WERI-Rb-1 (cell line): ENCODE measurements at regions not wholly inside any gene's neighbourhood (a gene's known extent, or its start where the extent isn't known, plus 50 kb on each side); places are given as distances from the start of the nearest gene placed in this dataset.

ENCODE experiments used
- DNase-seq: peaks from one replicate; pipeline ENCODE4 v3.0.0-alpha.2; 2020
- H3K27ac ChIP-seq: fragments of 250-450 bp; sonication (Bioruptor Pico); 2 replicates; pipeline ENCODE4 v1.5.1; 2020; ENCODE audit warnings: mild to moderate bottlenecking, moderate library complexity
- H3K27me3 ChIP-seq: fragments of 250-450 bp; sonication (Bioruptor Pico); 2 replicates; pipeline ENCODE4 v1.5.1; 2021; ENCODE audit warnings: mild to moderate bottlenecking, low read depth, moderate library complexity; ENCODE audit not compliant: insufficient read depth, severe bottlenecking
- H3K36me3 ChIP-seq: fragments of 250-450 bp; sonication (Bioruptor Pico); 2 replicates; pipeline ENCODE4 v1.5.1; 2020; ENCODE audit warnings: mild to moderate bottlenecking, moderate library complexity
- H3K4me3 ChIP-seq: 2 replicates; pipeline ENCODE4 v1.5.1; 2011; ENCODE audit warnings: low read depth, mild to moderate bottlenecking, control low read depth, low read length
- H3K9me3 ChIP-seq: fragments of 250-450 bp; sonication (Bioruptor Pico); 2 replicates; pipeline ENCODE4 v1.5.1; 2021; ENCODE audit warnings: mild to moderate bottlenecking, moderate library complexity; ENCODE audit not compliant: severe bottlenecking
- TF ChIP-seq, protein P1 (sequence below): IDR thresholded peaks from 2 replicates; pipeline ENCODE4 v1.5.1; 2011; ENCODE audit warnings: low read depth, mild to moderate bottlenecking, control low read depth, inconsistent platforms, low read length

DNA sequence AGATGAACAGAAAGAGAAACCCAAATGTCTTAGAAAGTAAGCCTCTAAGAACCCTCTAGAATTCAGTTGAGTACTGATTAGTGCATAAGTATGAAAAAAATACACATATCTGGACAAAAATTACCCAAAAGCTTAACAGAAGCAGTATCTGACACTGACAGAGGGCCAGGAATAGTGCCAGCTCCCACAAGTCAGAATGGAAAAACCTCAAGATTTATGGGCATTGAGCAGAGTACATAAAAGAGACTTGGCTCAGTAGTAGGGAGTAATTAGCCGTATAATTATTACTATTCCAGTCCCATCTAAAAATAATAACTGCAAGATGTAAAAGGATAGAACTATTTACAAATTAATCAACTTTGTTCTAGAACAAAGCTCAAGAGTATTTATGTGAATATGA is 834.5 kb downstream of the FAM181B start:
- H3K27ac ChIP-seq = no peak overlapping the region
- no peak overlapping the region for H3K4me3 ChIP-seq
- no peaks in the 10 kb centered on the region for H3K9me3 ChIP-seq
- H3K36me3 ChIP-seq = no peaks in the 10 kb centered on the region
- no peak for DNase-seq
- TF ChIP-seq, protein P1, sequence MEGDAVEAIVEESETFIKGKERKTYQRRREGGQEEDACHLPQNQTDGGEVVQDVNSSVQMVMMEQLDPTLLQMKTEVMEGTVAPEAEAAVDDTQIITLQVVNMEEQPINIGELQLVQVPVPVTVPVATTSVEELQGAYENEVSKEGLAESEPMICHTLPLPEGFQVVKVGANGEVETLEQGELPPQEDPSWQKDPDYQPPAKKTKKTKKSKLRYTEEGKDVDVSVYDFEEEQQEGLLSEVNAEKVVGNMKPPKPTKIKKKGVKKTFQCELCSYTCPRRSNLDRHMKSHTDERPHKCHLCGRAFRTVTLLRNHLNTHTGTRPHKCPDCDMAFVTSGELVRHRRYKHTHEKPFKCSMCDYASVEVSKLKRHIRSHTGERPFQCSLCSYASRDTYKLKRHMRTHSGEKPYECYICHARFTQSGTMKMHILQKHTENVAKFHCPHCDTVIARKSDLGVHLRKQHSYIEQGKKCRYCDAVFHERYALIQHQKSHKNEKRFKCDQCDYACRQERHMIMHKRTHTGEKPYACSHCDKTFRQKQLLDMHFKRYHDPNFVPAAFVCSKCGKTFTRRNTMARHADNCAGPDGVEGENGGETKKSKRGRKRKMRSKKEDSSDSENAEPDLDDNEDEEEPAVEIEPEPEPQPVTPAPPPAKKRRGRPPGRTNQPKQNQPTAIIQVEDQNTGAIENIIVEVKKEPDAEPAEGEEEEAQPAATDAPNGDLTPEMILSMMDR = no peak
- no peaks in the 10 kb centered on the region for H3K27me3 ChIP-seq

GRCh38 chr11:81897639-81898038 is 836.0 kb downstream of the FAM181B start:
- Histone ChIP-seq H3K27me3 (no peaks in the 10 kb centered on the region), H3K36me3 (no peaks in the 10 kb centered on the region), H3K9me3 (no peaks in the 10 kb centered on the region), H3K27ac (no peak overlapping the region), H3K4me3 (no peak overlapping the region)
- DNase-seq = no peak
- TF ChIP-seq, protein P1 = no peak

- DNase-seq = no peak
- Histone ChIP-seq H3K27ac (no peak overlapping the region), H3K27me3 (no peaks in the 10 kb centered on the region), H3K9me3 (no peaks in the 10 kb centered on the region), H3K36me3 (no peaks in the 10 kb centered on the region), H3K4me3 (no peak overlapping the region)
- TF ChIP-seq, protein P1 = no peak
Observed at GRCh38 chr11:81895258-81895657, 838.4 kb downstream of the FAM181B start.

GRCh38 chr11:81892770-81893635 is 840.7 kb downstream of the FAM181B start:
- TF ChIP-seq, protein P1 = no peak
- no peak overlapping the region for H3K4me3 ChIP-seq
- H3K36me3 ChIP-seq = no peaks in the 10 kb centered on the region
- DNase-seq = no peak
- no peak overlapping the region for H3K27ac ChIP-seq
- no peaks in the 10 kb centered on the region for H3K27me3 ChIP-seq
- H3K9me3 ChIP-seq = no peaks in the 10 kb centered on the region

DNA sequence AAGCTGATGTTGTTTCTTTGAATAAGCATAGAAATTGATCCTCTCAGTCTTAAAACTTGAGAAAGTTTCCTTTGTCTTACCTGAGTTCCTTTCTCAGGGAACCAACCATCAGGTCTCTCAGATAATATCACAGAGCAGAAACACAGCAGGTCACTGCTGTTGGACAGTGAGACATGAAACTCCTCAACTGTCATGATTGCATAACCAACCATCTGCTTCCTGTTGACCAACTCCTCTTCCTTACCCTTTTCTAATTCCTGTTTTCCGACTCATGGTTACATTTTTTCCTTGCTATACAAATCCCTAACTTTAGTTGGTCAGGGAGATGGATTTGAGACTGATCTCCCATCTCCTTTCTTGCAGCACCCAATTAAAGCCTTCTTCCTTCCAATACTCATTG is 845.3 kb downstream of the FAM181B start:
- no peaks in the 10 kb centered on the region for H3K9me3 ChIP-seq
- no peaks in the 10 kb centered on the region for H3K36me3 ChIP-seq
- no peak overlapping the region for H3K4me3 ChIP-seq
- H3K27ac ChIP-seq = no peak overlapping the region
- no peaks in the 10 kb centered on the region for H3K27me3 ChIP-seq
- DNase-seq = no peak
- TF ChIP-seq, protein P1 = no peak

DNA sequence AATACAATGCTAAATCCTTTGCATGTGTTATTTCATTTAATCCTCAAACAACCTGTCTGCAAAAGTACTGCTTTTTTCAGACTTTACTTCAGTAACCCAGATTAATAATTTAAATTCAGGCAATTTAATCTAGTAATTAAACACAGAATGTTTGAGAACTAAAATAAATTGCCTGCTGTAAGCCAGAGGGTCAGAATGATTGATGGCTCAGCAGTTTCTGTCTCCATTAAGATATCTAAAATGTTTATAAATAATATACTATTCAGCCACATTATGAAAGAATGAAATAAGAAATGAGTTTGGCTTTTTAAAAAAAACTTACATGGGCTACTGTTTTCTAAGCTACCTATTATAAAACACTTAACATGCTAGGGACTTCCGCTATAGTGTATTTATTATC is 846.0 kb downstream of the FAM181B start:
- DNase-seq = no peak
- no peaks in the 10 kb centered on the region for H3K27me3 ChIP-seq
- H3K4me3 ChIP-seq = no peak overlapping the region
- H3K27ac ChIP-seq = no peak overlapping the region
- TF ChIP-seq, protein P1 = no peak
- no peaks in the 10 kb centered on the region for H3K36me3 ChIP-seq
- no peaks in the 10 kb centered on the region for H3K9me3 ChIP-seq
